ENCODE measurements at regions not wholly inside any gene's neighbourhood (a gene's known extent, or its start where the extent isn't known, plus 50 kb on each side); places are given as distances from the start of the nearest gene placed in this dataset.

DNA sequence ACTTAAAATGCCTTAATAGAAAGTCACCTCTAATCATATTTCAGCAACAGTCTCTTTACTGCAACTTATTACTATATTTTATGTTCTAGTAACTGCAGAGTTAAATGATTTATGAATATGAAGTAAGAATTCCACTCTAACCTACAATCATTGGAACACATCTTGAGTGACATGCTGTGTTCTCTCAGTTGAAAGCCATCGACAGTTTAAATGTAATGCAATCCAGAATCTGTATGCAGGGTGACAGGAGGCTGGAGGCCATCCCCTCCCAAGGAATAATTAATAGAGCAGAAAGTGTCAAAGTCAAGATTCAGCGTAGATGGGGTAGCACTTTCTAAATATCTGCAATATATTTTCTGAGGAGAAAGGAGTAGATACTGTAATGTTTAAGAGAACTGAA is 590.3 kb upstream of the SORCS1 start:
- H2BK20ac ChIP-seq (ENCODE audit: low read depth, low read length, poor library complexity, severe bottlenecking), result no peak overlapping the region
- no peak overlapping the region for H2BK5ac ChIP-seq (ENCODE audit: insufficient read length, low read length)
- H2BK15ac ChIP-seq (ENCODE audit: low read depth, low read length), result no peak overlapping the region
- H2AK5ac ChIP-seq (ENCODE audit: insufficient read length, low read length), result no peak overlapping the region
- Mint-ChIP-seq H3K9me3 (no peaks in the 10 kb centered on the region; a peak in 2 of 5 replicates), H3K4me1 (peaks cover 4% of the 10 kb centered on the region in 2 experiments), H3K27ac (no peak overlapping the region; a peak in 1 of 7 replicates), H3K36me3 (ENCODE audit: insufficient read depth in 1 of 3, low read depth in 3 of 3) (no peaks in the 10 kb centered on the region), H3K27me3 (ENCODE audit: low read depth) (no peaks in the 10 kb centered on the region), H3K4me3 (no peak overlapping the region)
- no CpG with 5 or more reads among the region's 2 CpGs for WGBS (ENCODE audit: extremely low coverage, insufficient read length, low lambda C conversion rate)
- no peak for DNase-seq
- H3K79me1 ChIP-seq (ENCODE audit: insufficient read depth, low read depth, low read length, poor library complexity, severe bottlenecking), result no peaks in the 10 kb centered on the region
- H3K23ac ChIP-seq (ENCODE audit: insufficient read length, low read depth, low read length), result no peak overlapping the region
- H4K8ac ChIP-seq (replicated peaks; ENCODE audit: insufficient read length, low read depth, low read length), result no peak overlapping the region
- H4K91ac ChIP-seq (ENCODE audit: insufficient read length, low read depth, low read length), result no peak overlapping the region
- no peak overlapping the region for H3K56ac ChIP-seq (ENCODE audit: insufficient read length, low read depth, low read length)
- H3K9me3 ChIP-seq (ENCODE audit: control insufficient read depth, low read depth, low read length), result no peaks in the 10 kb centered on the region
- no peaks in the 10 kb centered on the region for H3K23me2 ChIP-seq (ENCODE audit: insufficient read length, low read depth, low read length, poor library complexity, severe bottlenecking)
- H4K5ac ChIP-seq (ENCODE audit: insufficient read length, low read depth, low read length), result no peak overlapping the region
- H3K27ac ChIP-seq (ENCODE audit: insufficient read length, low read depth, low read length), result no peak overlapping the region
- no peaks in the 10 kb centered on the region for H3K79me2 ChIP-seq (ENCODE audit: insufficient read depth, low read length)
- H3T11ph ChIP-seq (ENCODE audit: low read length), result no peak overlapping the region
- no peak overlapping the region for H3K18ac ChIP-seq (ENCODE audit: insufficient read length, low read depth, low read length)
- H2AFZ ChIP-seq (ENCODE audit: low read length), result no peak overlapping the region
- no peaks in the 10 kb centered on the region for H4K20me1 ChIP-seq (ENCODE audit: control insufficient read depth, insufficient read depth, insufficient read length)
- H2BK12ac ChIP-seq (ENCODE audit: insufficient read length, low read depth, low read length), result no peak overlapping the region
- no peak overlapping the region for H3K4me2 ChIP-seq (ENCODE audit: insufficient read depth, insufficient read length, low read length)
- TF ChIP-seq CTCF (conservative IDR thresholded peaks at IDR 0.05), result no peak
- no peaks in the 10 kb centered on the region for H3K4me1 ChIP-seq (ENCODE audit: insufficient read depth, low read length)
- H3K27me3 ChIP-seq (ENCODE audit: insufficient read depth, low read length), result no peaks in the 10 kb centered on the region
- H3K14ac ChIP-seq (ENCODE audit: insufficient read depth, low read length), result no peak overlapping the region
- H2BK120ac ChIP-seq (ENCODE audit: low read depth, low read length, poor library complexity, severe bottlenecking), result no peak overlapping the region
- H3K9ac ChIP-seq (ENCODE audit: extremely low read depth, insufficient read length, low read length), result no peak overlapping the region
- H3K4ac ChIP-seq (ENCODE audit: low read depth, low read length), result no peak overlapping the region

All from H9 (cell line).